ENCODE measurements at regions not wholly inside any gene's neighbourhood (a gene's known extent, or its start where the extent isn't known, plus 50 kb on each side); places are given as distances from the start of the nearest gene placed in this dataset.
"Not testable (repeated sequence)": the region's sequence is repeated elsewhere in the genome, so short reads cannot be mapped to it uniquely, and the experiment has no call there.

DNA sequence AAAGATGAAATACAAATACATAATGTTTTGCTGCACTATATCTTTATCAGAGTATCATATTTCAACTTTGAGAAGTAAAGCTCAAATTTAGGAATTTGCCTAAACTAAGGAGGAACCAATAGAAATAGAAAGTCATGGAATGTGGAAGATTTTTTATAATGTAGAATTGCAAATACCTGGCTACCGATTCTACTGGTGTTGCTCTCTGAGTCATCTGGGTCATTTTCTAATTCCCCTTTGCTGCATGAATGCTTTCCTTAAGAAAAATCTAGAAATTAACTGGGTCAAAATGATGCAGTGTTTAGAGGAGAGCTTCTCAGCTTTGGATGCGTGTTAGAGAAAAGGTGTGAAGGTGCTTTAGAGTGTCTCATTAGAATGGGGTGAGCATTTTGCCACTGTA lies 568.9 kb upstream of the ANKRD30A start:
- no peak for DNase-seq (ENCODE audit: low spot score)

DNA sequence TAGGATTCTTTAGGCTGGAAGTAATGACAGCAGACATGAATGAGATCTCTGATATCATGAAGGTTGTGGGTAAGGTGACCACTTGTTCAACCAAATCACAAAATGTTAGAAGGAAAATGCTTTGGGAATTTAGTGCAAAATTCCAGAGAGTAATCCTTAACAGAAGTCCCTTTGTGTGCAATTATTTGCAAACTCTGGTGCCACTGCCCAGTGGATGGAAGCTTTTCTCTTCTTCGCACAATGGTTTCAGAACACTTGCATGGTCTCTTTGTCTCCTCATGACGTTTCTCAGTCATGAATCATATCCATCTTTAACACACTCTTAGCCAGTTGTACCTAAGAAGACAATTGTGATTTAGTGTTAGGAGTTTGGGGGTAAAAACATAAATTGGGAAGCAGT lies 570.4 kb upstream of the ANKRD30A start:
- DNase-seq (ENCODE audit: low spot score), result no peak

DNA sequence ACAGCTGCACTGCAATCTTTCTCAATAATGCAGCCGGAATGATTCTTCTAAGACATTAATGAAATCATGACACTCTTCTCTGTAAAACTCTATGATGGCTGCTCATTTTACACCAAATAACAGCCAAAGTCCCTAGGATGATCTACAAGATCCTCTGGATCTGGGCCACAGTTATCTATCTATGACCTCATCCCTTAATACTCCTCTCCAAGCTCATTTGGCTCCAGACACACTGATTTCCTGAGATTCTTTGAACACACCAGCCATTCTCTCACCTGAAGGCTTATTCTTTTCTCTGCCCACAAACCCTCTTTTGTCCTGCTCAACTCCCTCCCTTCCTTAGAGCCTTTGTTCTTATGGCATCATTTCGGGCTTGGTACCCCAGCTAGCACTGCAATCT lies 577.4 kb upstream of the ANKRD30A start:
- no peak for DNase-seq (ENCODE audit: low spot score)

DNA sequence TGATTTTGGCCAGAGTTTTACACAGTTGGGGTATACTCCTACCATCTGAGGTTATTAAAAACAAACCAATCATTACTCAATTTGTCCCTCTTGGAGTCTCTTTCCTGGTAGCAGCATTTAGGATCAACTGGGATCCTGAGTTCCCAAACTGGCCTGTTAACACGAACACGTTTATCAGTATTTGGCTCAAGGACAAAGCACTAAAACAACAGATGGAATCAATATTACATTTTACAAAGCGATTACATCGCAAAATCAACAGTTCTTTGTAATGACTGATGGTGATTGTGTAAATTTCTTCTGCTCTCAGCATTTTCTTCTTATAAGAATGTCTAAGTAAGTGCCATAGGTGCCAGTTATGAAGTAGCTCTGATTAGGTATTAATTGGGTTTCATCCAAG lies 582.9 kb upstream of the ANKRD30A start:
- no peak for DNase-seq (ENCODE audit: low spot score)

DNA sequence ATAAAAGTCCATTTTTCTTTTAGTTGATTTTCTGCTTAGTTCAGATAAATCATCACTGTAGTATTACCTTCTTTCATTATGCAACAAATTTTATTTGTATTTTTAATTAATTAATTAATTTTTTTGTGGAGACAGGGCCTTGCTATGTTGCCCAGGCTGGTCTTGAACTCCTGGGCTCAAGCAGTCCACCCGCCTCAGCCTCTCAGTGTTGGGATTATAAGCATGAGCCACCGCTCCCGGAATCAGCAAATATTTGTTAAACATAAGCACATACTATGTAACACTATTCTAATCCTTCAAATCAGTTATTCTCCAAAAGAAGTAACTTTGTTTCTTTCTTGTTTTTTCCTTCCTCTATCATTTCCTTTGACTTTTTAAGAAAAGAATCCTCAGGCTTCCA lies 584.8 kb upstream of the ANKRD30A start:
- DNase-seq (ENCODE audit: low spot score), result no peak

DNA sequence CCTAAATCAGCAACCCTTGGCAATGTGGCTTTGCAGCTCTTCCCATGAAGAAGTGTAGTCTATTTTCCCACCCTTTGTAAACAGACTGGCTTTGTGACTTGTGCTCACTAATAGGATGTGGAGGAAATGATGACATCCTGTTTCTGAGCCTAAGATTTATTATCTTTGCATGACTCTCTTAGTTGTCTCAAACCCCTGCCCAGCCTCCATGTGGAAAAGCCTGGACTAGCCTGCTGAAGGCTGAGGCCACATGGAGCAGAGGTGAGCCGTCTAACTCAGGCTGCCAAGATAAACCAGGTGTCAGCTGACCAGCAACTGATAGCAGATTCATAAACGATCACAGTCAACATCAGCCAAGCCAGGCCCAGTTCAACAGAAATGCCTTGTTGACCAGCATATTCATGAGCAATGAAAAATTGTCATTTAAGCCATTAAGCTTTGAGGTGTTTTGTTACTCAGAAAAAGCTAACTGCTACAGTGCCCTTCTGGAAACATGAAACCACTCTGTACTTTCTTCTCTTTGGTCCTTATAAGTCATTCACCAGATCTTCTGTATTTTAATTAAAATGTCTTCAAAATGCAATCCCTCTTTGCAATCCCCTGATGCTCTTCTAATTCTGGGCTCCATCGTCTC lies 586.3 kb upstream of the ANKRD30A start:
- DNase-seq (ENCODE audit: low spot score), result no peak

DNA sequence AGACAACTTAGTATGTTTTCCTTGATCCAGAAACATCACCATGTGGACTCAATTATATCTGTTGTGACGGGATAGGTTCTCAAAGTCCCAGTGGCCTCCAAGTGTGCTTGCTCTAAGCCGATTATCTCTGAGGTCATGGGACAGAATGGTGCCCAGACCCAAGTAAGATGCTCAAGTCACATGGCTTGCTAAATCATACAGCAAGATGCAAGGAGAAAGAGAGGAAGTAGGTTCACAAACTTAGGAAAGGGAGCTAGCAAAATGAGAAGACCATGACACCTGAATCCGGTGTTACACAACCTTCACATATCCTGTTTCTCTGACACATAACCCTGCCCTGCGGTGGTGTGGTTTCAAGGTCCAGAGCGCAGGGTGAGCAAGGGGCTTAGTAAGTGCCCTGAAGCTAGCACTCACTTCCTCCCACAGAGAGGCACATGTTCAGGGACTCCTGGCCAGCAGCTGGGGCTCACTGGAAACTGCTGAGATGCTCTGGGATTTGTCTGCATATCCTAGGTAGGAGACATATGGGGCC lies 590.9 kb upstream of the ANKRD30A start:
- DNase-seq (ENCODE audit: low spot score), result no peak

DNA sequence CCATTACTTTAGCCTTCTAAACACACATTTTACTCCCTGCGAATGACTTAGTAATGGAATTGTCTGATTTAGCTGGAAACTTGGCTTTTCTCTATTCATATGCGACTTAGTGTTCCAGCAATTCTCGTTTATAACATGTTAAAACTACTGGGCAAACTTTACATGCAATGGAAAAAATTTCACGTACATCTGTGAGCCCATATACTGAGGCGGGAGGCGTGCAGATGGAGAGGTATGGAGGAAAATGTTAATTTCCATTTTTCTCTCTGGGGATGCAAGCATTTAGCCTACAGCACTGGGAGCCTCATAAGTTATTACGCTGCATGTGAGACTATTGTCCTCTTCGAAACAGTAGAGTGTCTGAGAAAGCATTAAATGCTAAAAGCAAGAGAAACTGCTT lies 591.5 kb upstream of the ANKRD30A start:
- no peak for DNase-seq (ENCODE audit: low spot score)

DNA sequence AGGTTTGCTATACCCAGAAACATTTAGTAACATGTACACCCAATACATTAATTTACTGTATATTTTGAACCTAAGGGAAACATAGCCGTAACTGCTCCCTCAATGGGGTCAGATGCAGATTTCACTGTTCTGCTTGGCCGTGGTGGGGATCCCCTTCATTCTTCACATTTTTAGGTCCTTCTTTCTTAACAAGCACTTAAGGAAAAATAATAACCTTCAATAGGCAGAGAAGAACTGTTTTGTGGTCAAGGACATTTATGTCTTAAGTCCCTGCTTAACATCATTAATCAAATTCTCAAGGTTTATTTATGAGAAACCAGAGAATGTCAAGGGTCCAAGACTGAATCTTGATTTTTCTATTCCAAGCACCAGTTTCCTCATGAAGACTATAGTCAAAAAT lies 592.1 kb upstream of the ANKRD30A start:
- no peak for DNase-seq (ENCODE audit: low spot score)

DNA sequence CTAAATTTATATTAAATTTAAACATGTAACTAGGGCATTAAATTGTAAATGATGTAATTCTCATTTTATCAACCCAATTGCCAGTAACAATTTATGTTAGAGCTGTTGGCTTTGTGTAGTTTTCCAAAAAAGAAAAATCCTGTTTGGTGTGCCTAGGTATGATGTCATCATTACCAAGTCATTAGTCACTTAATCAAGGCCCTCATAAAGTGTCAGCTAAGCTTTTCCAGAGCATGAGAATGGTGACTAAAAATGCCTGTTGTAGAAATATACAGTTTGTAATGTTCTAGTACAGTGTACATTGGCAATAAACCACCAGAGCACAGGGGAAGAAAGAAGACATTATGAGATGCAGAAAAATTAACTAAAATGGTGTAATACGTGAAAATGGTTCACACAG lies 593.8 kb upstream of the ANKRD30A start:
- no peak for DNase-seq (ENCODE audit: low spot score)

DNA sequence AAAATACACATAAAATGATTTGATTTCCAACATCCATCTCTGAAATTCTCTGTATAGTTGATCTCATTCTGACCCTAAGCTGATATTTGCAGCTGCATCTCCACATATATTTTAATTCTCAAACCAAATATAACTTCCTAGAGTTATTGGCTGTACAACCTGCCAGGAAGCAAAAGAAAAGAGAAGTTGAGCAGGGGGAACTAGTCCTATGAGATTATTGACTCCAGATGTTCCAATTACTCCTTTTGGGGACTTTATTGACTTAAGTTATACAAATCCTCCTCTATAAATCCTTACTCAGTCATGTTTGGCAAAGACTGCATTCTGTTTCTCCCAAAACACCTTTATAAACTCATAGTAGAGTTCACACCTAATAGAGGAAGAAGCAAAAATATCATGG lies 599.4 kb upstream of the ANKRD30A start:
- DNase-seq (ENCODE audit: low spot score), result no peak

DNA sequence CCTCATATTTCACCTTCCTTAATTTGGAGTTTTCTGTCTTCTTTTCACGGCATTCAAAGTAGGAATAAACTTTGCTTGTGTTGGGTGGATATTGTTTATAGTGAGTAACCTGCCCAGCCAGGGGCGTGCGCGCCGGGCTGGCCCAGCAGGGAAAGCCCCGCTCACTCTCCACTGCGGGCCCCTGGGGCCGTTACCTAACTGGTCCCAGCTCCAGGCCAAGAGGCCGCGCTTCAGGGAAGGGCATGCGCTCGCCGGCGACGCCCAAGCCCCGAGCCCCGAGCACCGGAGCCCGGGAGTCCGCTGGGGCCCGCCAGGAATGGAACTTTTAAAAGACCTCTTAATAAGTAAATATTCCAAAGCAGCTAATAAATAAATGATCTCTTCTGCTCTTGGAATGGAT lies 601.3 kb upstream of the ANKRD30A start:
- not testable (repeated sequence) for DNase-seq (ENCODE audit: low spot score)

DNA sequence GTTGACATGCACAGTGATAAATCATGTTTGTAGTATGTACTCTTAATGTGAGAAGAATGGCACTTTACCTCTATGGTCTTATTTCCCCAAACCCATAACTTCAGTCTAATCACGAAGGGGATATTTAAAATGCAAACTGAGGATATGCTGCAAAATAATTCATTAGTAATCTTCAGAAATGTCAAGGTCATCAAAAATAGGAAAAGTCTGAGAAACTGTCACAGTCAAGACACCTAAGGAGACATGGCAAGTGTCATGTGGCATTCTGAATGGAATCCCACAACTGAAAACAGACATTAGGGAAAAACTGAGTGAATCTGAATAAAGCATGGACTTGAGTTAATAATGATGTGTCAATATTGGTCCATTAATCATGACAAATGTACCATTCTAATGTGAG lies 605.5 kb upstream of the ANKRD30A start:
- no peak for DNase-seq (ENCODE audit: low spot score)

DNA sequence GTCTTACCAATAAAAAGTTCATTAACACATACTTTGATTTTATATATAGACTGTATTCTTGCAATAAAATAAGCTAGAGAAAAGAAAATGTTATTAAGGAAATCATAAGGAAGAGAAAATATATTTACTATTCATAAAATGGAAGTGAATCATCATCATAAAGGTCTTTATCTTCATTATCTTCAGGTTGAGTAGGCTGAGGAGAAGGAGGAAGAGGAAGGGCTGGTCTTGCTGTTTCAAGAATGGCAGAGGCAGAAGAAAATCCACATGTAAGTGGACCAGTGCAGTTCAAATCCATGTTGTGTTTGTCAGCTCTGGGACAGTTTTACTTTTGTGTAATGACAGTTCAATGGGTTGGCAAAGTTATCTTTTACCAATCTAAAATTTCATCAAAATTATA lies 609.1 kb upstream of the ANKRD30A start:
- no peak for DNase-seq (ENCODE audit: low spot score)

DNA sequence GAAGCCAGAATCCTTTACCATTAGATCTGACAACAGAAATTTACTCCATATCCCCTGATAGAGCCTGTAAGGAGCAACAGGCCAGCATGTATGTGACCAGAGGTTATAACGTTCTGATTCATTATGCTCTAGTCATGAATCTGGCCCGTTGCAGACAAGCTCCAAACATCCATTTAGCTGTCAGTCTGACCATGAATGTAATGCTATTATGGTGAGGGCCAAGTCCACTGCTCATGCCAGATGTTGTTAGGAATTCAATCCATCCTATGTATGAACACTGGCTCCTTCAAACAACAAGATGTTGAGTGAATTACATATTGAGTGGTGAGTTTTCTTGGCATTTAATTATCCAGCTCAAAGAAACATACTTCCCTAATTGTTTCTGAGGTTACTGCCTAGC lies 610.1 kb upstream of the ANKRD30A start:
- no peak for DNase-seq (ENCODE audit: low spot score)

DNA sequence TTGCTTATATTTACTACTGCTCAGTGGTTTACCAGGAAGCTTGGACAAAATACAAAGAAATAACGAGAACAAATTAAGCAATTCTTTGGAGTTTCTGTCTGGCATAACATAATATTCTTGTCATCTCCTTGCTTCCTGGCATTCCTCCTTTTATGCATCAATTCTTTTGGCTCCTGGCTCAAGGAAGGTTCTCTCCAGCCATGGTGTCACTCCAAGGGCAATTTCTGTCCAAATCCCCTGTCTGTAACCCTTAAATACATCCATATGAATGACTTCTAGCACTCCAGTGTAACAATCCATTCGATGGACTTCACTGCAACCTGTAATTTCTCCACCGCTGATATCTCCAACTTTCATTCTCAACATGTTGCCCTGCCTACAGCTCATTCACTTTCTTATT lies 617.7 kb upstream of the ANKRD30A start:
- DNase-seq (ENCODE audit: low spot score), result no peak

DNA sequence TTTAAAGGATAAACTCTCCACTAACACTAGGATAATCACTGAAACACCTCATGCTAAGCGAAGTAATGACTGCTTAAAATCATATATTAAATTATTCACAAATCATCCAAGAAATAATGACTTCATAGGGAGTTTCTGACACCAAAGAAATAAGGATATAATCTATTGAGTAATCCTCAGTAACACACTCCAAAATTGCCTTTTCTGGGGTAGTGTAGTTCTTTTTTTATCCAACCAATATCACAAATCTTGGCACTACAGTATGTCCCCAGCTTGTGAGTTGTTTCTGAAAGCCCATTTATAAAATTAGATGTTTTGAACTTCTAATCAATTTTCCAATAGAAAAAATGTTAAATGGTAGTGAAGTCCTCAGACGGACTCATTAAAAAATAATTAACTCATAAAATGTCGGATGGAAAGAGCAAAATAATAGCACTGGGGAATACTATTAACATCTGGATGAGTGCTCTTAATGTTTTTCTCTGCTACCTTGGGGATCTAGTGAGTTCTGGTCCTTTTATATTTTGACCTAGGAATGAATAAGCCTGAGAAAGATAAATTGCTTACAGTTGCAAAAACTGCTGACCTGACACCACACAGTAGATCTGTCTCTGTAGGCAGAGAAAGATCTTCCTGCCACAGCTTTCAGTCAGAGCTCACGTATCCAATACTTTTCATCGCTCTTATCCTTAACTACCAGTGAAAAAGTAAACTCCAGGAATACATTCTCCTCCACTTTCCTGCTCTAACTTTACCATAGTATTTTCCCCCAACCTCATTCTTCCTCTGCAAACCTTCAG lies 618.5 kb upstream of the ANKRD30A start:
- DNase-seq (ENCODE audit: low spot score), result no peak

DNA sequence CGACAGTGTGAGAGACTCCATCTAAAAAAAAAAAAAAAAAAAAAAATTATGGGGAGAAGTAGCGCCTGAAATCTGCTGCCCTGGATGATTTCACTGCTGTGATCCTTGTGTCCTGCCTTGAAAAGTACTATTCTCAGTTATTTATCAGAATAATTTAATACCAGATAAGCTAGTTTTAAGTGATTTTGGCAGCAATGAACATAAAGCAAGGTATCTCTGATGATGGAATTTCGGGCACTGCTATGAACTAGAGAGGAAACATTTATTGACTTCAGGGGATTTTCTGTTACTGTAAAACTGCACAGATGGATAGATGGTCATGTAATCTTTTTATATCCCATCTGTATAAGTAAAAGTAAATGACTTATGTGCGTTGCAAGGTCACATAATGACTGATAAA lies 619.1 kb upstream of the ANKRD30A start:
- DNase-seq (ENCODE audit: low spot score), result no peak

DNA sequence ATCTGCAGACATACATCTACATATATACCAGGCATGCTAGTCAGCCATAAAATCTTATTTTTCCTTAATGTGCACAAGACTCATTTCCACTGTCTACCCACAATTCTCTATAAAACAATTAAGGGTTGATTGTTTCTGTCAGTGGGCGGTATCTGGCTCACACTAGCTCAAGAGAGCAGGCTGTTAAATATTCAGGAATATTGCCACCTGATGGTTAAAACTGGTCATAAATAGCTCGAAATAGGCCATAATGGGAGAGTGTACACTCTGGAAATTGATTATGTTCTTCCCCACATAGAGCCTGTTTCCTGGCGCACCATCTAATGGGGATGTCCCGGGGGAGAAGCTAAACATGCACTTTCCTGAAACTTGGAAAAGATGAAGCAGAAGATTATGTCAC lies 620.6 kb upstream of the ANKRD30A start:
- DNase-seq (ENCODE audit: low spot score), result no peak

DNA sequence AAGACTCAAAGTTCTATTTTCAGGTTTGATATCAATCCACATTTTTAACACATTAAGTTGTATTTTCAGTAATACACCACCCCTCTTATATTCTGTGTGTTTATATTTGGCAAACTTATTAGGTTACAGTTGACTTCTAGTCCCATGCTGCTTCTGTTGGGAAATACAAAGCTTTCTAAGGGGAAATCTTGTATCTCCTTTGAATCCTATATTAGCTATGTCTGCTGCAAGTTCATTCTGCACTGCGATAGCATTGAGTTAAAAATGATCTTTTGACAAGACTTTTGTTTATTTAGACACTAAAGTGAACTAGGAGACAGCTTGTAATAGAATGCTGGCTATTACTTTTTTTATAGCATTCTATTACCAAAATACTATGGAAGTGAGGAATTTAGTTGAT lies 625.1 kb upstream of the ANKRD30A start:
- DNase-seq (ENCODE audit: low spot score), result no peak

DNA sequence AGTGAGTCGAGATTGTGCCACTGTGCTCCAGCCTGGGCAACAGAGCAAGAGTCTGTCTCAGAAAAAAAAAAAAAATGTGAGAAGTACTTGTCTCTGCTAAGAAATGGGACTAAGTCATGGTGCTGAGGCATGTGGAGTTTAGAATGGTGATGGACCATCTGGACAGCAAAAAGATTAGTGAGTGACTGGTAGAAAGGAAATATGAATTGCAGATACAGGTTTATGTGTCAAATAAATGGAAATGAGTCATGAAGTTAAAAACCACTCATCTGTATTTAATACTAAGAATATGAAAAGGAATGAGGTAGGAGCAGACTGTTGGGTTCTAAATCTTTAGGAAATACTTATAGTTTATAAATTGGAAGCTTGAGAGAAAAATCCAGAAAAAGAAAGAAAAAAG lies 625.7 kb upstream of the ANKRD30A start:
- no peak for DNase-seq (ENCODE audit: low spot score)

DNA sequence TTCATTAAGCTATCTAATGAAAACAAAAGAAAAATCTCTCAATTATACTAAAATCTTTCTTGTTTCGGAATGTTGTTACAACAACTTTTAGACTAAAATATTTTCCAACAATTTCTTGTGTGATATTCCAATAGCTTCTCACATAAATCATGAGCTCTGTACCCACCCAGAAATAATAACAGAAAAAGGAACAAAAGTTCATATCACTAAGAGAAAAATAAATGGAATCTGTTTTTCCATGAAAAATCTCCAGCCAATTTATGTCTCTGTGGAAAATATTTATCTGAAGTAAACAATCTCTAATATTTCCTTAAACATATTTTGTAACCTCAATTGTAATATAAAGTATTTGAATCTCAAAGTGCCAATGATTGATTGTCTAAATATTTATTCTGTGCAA lies 628.6 kb upstream of the ANKRD30A start:
- DNase-seq (ENCODE audit: low spot score), result no peak

DNA sequence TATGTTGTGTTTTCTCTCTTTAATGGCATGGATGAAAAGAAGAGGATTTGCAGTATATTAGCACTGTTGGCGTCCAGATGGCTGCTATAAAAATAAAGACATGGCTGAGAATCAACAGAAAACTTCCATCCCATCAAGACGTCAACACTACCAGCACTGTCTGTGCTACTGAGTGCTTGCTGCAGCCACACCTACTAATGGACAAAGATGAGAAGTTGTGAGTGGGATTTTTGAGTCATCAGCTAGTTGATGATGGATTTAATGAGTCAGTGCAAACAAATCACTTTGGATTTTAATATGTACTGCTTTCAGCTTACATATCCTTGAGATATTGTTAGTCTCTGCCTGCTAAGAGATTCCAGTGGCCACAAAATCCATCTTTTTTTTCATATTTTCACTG lies 631.0 kb upstream of the ANKRD30A start:
- DNase-seq (ENCODE audit: low spot score), result no peak

DNA sequence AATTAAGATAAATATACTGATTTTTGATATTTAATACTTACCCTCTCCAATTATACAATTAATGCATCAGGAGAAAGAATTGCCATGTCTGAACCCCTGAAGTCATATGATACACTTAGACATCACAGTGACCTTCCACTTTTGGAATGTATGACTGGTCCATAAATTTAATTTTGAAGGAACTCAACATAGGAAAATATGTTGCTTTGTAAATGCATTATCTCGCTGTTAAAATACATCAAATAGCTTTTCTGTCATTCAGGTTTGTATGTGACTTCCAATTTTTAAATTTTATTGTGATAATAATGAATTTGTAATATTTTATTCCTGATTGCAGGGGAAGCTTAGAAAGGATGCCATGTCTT lies 631.9 kb upstream of the ANKRD30A start:
- no peak for DNase-seq (ENCODE audit: low spot score)

Measured in LoVo (cell line).